ENCODE measurements at regions not wholly inside any gene's neighbourhood (a gene's known extent, or its start where the extent isn't known, plus 50 kb on each side); places are given as distances from the start of the nearest gene placed in this dataset.

- POLR2A ChIA-PET = no interaction called here
- Histone ChIP-seq H3K4me3 (ENCODE audit: low read depth, low read length) (no peak overlapping the region), H3K36me3 (ENCODE audit: control insufficient read depth in 2 of 2, insufficient read depth in 1 of 2, low read length in 2 of 2) (no peaks in the 10 kb centered on the region)
Observed at GRCh38 chr4:53854991-53855568, 209.3 kb downstream of the CHIC2 start.

GRCh38 chr4:53852343-53852742 is 212.1 kb downstream of the CHIC2 start:
- TF ChIP-seq PATZ1 (tag by site-specific recombination; IDR thresholded peaks at IDR 0.05) (no peak), ZNF701 (tag by site-specific recombination; IDR thresholded peaks at IDR 0.05) (no peak), ZNF792 (tag by site-specific recombination; IDR thresholded peaks at IDR 0.05) (no peak), TRIM28 (IDR thresholded peaks at IDR 0.05; ENCODE audit: borderline replicate concordance, low read length) (no peak), ZNF416 (tag by site-specific recombination; IDR thresholded peaks at IDR 0.05) (no peak), ZSCAN16 (tag by site-specific recombination; IDR thresholded peaks at IDR 0.05) (no peak), ZNF2 (tag by site-specific recombination; IDR thresholded peaks at IDR 0.05) (no peak), YY1 (tag by site-specific recombination; IDR thresholded peaks at IDR 0.05) (no peak), ZNF658 (tag by site-specific recombination; IDR thresholded peaks at IDR 0.05) (no peak), ZNF23 (tag by site-specific recombination; IDR thresholded peaks at IDR 0.05; ENCODE audit: borderline replicate concordance) (no peak), ZNF561 (tag by site-specific recombination; IDR thresholded peaks at IDR 0.05; ENCODE audit: borderline replicate concordance) (no peak), BCL6B (tag by site-specific recombination; IDR thresholded peaks at IDR 0.05) (no peak), KLF7 (tag by site-specific recombination; IDR thresholded peaks at IDR 0.05; ENCODE audit: borderline replicate concordance) (no peak), PRDM2 (tag by site-specific recombination; IDR thresholded peaks at IDR 0.05; ENCODE audit: borderline replicate concordance) (no peak), TCF7L2 (IDR thresholded peaks at IDR 0.05; ENCODE audit: borderline replicate concordance, low read depth, low read length) (no peak), ZNF473 (tag by site-specific recombination; IDR thresholded peaks at IDR 0.05) (no peak)
- H3K4me1 ChIP-seq (ENCODE audit: control insufficient read depth, insufficient read depth, low read length) = no peaks in the 10 kb centered on the region
- no peak overlapping the region for H3K4me3 ChIP-seq (ENCODE audit: low read depth, low read length)
- ChIA-PET CTCF (no interaction called here), POLR2A (no interaction called here)
- H3K9me3 ChIP-seq (ENCODE audit: control insufficient read depth, insufficient read depth, low read depth, low read length) = no peaks in the 10 kb centered on the region
- H3K27ac ChIP-seq (ENCODE audit: extremely low read depth, low read depth, low read length) = no peak overlapping the region
- no peaks in the 10 kb centered on the region for H3K36me3 ChIP-seq (ENCODE audit: control insufficient read depth in 2 of 2, insufficient read depth in 1 of 2, low read length in 2 of 2)

More at GRCh38 chr4:53854991-53855568, 209.3 kb downstream of the CHIC2 start:
- H3K4me1 ChIP-seq (ENCODE audit: control insufficient read depth, insufficient read depth, low read length) = no peaks in the 10 kb centered on the region
- H3K9me3 ChIP-seq (ENCODE audit: control insufficient read depth, insufficient read depth, low read depth, low read length) = no peaks in the 10 kb centered on the region
- no peak overlapping the region for H3K27ac ChIP-seq (ENCODE audit: extremely low read depth, low read depth, low read length)
- TF ChIP-seq ZFHX2 (tag by site-specific recombination; conservative IDR thresholded peaks at IDR 0.05) (no peak), ZIC2 (tag by site-specific recombination; IDR thresholded peaks at IDR 0.05) (0 out of 2 replicates have a peak, but pooled peaks have one; percentile 14), ZNF621 (tag by site-specific recombination; IDR thresholded peaks at IDR 0.05) (no peak), ZNF19 (tag by site-specific recombination; IDR thresholded peaks at IDR 0.05; ENCODE audit: low read depth) (no peak), ZNF37A (tag by site-specific recombination; IDR thresholded peaks at IDR 0.05) (no peak), ZNF366 (tag by site-specific recombination; conservative IDR thresholded peaks at IDR 0.05) (no peak)
- CTCF ChIA-PET = no interaction called here
